Fibroblast of skin of abdomen (primary cell): ENCODE measurements at regions not wholly inside any gene's neighbourhood (a gene's known extent, or its start where the extent isn't known, plus 50 kb on each side); places are given as distances from the start of the nearest gene placed in this dataset.
"Not testable (repeated sequence)": the region's sequence is repeated elsewhere in the genome, so short reads cannot be mapped to it uniquely, and the experiment has no call there.

Experiments
- DNase-seq: peaks from one replicate; pipeline ENCODE4 v3.0.0-alpha.2; 2013

DNA sequence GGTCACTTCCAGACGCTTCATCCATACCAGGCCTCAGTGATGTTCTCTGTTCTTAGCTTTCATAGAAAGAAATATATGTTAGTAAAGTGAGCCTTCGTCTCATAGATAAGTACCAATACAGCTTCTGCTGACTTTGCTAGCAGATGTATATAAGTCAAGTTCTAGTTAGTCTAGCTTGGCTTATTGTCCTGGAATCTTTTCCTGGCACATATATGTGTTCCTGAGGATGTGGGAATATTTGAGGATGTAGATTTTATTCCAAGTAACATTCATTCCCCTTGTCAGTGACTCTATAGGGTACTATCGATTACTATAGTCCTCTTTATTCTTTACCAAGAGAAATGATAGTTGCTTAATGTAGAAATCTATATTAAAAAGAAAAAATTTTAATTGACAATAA, 135.2 kb upstream of the FAM9C start:
- peak; percentile 0 for DNase-seq

DNA sequence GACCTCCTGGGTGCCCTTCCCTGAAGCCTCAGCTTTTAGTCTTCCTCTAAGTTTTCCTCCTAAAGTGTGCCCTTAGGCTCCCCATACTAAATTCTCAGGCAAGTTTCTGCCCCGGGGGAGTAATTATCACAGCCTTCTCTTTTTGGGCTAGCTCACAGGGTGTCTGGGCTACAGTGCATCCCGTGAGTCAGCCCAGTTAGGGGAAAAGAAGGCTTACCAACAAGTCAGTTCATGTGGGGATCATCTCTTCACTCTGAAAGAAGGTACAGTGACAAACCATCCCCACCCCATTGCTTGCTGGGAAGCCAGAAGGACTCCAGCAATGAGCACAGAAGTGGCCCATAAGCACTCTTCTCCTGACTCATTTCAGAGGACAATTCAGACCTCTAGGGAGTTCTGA, 134.7 kb upstream of the FAM9C start:
- no peak for DNase-seq

DNA sequence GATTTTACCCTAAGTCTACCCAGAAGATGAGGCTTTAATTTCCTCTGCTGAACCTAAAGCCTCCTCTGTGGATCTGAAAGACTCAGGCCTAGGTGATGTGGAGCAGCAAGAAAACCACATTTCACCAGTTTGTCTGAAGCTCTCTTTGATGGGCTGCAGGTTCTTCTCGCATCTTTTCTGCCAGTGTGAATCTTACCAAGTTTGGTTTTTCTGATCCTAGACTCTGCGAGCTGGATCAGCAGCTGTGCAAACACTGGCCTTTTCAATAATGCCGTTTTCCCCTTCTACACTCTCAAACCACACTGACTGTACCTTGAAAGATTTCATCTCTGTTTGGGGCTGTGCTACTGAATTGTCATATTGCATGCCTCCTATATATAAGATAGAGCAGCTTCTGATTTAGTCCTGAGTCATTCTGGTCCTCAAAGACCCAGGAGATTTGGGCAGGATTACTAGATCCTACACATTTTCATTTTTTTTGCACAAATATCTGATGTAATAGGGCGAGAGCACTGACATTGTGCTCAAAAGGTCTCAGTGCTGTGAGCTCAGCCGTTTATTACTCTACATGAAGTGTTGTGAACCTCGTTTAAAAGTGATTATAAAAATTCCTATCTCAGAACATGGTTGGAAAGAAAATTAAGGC, 133.6 kb upstream of the FAM9C start:
- DNase-seq, result peak; percentile 2

DNA sequence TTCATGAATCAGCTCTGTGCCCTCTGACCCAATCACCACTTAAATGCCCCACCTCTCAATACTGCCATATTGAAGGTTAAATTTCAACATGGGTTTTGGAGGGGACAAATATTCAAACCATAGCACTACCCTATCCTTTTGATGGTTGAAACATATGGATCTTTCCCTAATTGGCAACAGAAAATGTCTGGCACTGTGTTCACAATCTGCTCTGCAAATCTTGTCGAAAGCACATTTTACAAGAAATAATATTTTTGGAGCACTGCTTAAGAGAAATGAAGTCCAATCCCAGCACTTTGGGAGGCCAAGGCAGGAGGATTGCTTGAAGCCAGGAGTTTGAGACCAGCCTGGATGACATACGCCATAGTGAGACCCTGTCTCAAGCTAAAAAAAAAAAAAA, 130.6 kb upstream of the FAM9C start:
- no peak for DNase-seq

DNA sequence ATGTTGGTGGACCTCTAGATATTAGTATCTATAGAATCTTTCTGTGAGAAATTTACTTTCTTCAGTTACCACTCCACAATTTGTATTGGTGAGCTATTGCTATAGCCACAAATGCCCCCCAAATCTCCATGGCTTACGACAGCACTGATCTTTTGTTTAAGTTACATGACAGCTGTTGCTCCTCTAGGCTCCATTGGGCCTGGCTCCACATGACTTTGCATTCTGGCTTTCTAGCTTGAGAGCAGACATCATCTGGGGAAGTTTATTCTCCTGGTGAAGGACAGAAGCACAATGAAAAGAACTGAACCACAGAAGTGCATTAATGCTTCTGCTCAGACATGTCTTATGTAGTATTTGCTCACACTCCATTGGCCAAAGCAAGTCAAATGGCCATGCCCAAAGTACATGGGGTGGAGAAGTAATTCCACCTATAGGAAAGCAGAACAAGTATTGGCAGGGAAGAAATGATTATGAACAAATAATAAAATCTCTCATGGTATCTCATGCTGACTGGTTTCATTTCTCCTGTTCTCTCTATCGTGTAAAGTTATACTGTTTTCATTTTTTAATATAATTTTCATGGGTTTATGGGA, 126.6 kb upstream of the FAM9C start:
- DNase-seq, result no peak

DNA sequence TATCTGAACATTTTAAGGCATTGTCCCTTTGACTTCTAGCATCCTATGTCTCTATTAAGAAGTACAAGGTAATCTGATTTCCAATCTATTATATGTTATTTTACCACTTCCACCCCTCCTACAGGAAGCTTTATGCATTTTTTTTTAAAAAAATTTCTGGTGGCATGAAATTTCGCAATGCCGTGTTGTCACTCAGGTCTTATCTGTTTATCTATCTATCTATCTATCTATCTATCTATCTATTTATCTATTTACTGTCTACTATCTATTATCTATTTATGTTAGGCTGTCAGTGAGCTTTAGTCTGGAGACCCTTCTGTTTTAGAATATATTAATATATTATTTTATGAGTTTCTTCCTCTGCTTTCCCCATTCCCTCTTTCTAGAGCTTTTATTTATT, 125.3 kb upstream of the FAM9C start:
- DNase-seq, result no peak

DNA sequence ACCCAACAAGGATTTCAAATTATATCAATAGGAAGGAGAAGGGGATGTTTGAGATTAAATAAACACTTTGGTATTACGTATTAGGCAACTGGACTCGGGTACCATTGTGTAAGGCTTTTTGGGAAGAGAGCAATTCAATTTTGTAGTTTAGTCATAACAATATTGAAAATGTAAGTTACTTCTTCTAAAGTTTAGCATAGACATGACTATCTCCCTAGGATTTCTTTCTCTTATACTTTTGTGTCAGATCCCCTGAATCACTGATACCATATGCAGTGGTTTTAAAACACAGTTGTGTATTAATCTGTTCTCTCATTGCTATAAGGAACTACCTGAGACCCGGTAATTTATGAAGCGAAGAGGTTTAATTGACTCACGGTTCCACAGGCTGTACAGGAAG, 123.8 kb upstream of the FAM9C start:
- no peak for DNase-seq

DNA sequence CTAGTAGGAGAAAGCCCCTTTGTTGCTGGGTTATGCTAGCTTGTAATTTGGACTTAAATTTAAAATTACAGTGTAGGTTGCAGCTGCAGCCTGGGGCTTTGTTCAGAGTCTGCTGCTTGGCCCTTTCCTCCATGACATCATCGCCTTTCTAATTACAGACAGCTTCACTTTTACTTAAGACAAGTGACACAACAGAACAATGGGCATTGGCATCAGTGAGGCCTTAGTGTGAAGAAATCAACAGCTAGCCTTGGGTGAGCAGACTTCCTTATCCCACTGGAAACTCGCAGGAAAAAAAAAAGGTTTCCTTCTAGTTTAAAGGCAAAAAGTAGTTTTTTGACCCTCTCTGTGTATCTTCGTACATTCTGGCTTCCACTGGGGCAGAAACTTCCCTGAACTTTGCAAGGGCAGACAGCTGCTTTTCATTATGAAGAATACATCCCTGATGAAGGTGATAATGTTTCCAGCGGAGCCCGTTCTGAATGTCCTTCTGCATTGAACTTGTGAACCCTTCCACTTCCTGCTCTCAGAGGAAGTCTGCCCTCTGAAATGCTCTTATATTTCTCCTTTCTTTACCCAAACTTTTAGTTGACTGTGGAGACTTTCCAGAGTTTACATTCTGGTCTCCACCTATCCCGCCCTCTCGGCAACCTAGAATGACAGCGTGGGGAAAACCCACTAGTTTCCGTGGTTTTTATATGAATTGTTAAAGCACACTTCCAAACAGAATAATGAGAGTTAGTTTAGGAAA, 123.2 kb upstream of the FAM9C start:
- peak; percentile 35 for DNase-seq

DNA sequence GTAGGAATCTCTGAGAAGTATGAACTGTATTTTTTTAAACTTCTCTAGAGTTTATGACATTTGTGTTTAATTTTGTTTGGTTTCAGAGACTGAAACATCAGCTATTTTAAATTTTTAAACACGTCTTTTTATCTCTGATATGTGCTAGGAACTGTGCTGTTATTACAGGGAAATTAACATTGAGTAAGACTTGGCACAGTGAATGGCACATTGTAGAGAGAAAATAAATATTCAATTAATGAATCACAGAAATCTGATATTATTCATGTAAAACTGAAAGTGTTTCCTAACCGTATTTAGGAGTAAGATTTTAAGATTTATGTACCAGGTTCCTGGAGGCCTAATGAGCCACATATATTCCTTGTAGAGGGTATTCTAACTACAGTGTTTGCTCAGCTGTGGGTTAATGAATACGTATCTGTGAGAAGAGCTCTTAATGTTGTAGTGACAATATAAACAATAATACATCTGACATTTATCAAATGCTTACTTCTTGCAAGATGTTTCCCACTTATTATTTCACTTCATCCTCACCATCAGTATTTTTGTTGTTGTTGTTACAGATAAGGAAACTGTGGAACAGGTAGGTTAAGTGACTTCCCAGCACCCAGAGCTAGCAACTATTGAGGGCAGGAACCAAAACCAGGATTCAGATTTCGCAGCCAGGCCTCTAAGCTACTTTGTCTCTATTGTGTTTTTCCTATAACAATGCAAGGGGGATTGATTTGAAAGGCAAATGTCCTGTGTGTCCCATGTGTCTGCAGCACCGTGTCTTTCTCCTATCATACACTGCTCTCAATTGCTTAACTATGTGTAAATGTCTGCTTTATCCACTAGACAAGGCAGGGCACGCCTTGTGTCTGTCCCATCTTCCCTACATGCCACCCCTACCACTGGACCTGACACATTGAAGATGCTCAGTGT, 121.1 kb upstream of the FAM9C start:
- peak; percentile 8 for DNase-seq

DNA sequence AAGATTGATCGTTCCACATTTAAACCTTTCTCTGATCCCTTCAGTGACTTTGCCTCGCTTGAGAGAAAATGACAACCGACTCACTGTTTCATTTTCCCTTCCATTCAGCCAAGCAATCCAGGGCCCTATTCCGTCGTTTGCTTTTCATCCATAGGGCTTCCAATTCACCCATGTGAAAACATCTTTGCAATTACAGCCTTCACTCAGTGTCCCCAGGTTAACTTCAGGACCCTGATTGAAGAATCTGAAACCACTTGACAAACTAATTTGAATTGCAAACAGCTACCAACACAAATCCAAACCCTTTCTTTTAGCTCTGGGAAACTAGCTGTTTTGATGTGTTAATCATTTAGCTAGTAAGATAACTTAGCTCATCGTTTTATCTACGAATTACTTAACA, 120.2 kb upstream of the FAM9C start:
- no peak for DNase-seq

DNA sequence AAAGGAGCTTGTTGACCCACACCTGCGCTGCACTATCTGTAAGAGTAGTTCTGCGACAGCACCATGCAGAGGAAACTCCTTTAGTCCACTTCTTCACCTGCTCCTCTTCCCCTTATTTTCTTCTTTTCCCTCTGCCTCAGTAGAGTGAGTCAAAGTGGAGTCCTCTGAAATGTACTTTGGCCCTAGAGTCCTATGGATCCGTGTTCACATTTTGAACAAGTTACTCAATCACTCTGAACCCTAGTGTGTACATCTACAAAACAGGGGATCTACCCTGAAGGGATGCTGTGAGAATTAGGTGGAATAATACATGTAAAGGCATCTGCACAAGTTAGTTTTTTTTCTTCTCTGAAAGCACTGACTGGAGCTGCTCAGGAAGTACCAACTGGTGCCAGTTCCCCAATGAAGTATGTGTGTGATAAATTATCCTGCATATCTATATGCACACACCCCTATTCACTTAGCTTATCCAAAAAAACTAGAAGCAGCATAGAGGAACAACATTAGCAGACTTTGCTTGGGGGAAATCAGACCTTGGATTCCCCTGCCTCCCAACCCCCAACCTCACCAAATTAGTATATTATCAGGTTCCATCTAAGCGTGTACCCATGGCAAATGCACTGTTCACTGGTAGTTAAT, 118.5 kb upstream of the FAM9C start:
- no peak for DNase-seq

DNA sequence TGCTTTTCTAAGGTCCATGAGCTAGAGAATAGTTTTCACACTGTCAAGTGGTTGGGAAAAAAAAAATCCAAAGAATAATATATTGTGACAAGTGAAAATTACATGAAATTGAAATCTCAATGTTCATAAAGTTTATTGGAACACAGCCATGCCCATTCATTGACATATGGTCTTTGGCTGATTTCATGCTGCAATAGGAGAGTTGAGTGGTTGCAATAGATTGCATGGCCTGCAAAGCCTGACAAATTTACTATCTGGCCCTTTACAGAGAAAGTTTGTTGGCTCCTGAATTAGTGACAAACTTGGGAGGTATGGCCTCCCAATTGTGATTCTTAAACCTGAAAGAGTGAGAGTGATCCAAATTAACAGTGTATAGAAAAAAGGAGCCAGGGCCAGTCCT, 115.5 kb upstream of the FAM9C start:
- DNase-seq, result peak; percentile 46

DNA sequence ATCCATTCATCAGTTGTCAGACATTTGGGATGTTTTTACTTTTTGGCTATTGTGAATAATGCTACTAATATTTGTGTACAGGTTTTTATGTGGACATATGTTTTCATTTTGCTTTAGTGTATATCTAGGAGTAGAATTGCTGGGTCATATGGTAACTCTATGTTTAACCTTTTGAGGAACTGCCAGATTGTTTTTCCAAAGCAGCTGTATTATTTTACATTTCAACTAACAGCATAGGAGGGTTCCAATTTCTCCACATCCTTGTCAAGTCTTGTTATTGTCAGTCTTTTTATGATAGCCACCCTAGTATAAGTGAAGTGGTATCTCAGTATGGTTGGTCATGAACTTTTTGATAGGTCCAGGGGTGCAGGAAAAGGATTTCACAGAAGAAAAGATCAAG, 114.5 kb upstream of the FAM9C start:
- DNase-seq, result no peak

DNA sequence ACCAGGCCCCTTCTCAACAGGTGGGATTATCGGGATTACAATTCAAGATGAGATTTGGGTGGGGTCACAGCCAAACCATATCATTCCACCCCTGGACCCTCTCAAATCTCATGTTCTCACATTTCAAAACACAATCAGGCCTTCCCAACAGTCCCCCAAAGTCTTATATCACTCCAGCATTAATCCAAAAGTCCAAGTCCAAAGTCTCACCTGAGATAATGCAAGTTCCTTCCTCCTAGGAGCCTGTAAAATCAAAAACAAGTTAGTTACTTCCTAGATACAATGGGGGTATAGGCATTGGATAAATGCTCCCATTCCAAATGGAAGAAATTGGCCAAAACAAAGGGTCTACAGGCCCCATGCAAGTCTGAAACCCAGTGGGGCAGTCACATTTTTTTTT, 111.1 kb upstream of the FAM9C start:
- not testable (repeated sequence) for DNase-seq

DNA sequence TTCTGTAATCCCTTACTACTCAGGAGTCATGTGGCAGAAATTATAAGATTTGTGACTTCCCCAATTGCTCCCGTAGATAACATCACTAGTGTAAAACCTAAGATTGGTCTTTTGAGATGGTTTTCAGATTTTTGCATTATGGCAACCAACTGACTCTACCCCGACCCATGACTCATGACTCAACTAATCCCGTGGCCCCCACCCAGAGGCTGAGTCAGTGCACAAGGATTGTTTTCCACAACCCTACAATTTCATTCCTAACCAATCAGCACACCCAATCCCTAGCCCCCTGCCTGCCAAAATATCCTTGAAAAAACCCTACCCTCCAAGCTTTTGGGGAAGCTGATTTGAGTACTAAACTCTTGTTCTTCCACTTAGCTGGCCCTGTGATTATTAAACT, 109.4 kb upstream of the FAM9C start:
- DNase-seq, result no peak

DNA sequence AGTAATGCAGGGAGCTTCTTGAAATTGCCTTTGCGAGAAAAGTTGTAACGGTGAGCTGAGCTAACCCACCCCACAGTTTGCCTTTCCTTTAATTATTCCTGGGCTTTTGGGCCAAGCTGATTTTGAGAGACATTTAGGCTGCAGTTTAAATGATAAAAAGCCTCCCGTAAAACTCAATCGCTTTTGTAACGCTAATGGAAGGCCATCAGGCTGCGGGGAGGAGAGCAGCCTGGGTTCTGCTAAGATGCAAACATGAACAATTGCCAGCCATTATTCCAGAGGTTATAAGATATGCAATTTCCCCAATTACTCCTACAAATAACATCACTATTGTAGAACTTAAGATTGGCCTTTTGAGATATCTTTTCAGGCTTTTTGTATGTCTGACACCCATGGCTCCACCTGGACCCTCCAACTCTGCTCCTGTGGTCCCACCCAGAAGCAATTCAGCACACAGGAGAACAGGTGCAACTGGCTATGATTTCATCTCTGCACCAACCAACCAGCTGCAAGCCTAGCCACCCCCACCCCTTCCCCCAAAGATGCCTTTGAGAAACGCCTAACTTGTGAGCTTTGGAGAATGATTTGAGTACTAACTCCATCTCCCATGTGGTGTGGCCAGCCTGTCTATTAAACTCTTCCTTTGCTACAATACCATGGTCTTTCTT, 108.2 kb upstream of the FAM9C start:
- no peak for DNase-seq

DNA sequence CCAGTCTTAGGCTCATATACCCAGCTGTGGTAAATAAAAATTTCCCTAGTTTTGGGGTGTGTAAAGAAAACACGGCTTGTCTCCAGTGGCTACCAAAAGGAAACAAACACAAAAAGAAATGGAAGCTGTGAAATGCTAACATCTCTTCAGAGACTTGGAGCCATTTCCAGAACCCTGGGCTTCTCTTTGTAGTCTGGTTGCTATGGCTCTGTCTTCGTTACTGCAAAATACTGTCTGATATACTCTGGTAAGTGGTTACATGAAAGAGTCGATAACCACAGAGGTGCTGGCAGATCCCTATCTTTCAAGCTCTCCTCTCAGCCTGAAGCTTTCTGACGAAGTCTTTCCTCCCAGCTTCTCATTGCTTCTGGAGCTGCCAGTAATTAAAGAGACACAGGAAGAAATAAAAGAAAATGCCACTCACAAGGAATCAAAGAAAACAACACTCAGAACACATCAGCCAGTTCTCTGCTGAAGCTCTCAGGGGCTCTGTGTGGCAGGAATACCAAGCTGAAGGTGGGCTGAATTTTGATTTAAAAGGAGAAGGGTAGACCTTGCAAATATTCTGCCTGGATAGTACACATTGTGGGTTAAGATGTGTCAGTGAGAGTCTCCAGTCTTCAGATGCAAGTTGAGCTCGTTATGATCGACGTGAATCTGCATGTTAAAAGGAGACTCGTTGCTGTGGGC, 107.6 kb upstream of the FAM9C start:
- no peak for DNase-seq

DNA sequence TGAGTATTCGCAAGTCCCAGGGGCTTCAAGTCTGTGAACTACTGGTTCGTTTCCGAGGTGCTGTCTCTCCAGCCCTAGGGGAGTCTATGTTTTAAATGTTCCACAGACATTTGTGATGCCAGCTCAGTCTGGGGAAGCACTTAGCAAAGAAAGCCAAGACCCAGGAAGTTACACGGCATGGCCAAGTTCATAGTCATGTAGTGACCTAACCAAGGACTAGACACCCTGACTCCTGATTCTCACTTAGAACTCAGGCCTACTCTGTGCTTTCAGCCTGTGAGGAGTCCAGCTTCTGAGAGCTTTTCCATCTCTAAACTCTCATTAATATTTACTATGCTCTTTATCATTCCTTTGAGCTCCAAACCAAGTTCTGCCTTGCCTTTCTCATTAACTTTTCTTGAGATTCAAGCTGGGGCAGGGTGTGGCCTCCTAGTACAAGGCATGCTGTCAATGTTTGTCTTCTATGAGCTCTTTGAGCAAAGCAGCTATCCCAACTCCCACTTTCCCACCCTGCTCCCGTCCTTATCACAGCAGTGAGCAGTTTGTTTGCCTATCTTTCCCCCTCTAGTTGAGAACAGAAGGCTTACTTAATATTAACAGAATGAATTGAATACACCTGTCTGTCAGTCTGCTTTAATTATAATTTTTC, 105.4 kb upstream of the FAM9C start:
- DNase-seq, result no peak

DNA sequence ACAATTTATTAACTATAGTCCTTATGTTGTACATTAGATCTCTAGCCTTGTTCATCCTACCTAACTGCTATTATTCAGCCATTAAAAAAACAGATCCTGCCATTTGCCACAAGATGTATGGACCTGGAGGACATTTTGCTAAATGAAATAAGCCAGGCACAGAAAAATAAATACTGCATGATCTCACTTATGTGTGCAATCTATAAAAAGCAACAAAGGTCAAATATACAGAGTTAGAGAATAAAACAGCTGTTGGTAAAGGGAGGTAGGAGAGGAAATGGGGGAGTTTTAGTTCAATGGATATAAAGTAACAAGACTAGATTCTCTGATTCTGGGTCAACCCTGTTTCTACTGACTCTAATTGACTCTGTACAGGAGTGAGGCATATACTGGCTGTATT, 103.3 kb upstream of the FAM9C start:
- DNase-seq, result no peak

DNA sequence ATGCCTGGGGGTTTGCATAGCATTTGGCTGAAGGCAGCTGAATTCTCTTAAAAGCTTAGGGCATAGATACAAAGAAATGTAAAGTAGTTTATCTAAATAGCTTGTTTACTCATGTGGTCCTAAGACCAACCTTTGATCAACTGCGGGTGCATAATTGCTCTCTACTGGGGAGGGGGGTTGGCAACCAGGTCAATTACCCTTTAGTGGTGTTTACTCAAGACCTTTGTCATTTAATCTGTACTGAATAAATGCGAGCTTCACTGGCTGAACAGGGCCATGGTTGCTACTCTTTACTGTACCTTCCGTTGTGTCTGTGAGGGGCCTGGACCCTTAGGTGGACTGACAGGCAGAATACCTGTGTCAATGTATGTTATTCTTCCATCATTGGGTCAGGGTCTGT, 102.7 kb upstream of the FAM9C start:
- DNase-seq, result no peak
